H1 (cell line): ENCODE measurements at regions not wholly inside any gene's neighbourhood (a gene's known extent, or its start where the extent isn't known, plus 50 kb on each side); places are given as distances from the start of the nearest gene placed in this dataset.

ENCODE experiments used
- KDM4A ChIP-seq: IDR thresholded peaks from one replicate; pipeline ENCODE4 v1.7.1; 2012; ENCODE audit warnings: low read depth, mild to moderate bottlenecking, moderate library complexity, low read length, inconsistent platforms; ENCODE audit not compliant: severe bottlenecking
- KDM5A ChIP-seq: fragments of 200-600 bp; IDR thresholded peaks from 2 replicates; pipeline ENCODE4 v1.7.1; 2012; ENCODE audit warnings: mild to moderate bottlenecking, low read length, inconsistent platforms, mixed read lengths
- RNF2 ChIP-seq: fragments of 200-900, 300-1000 bp; sonication (generic); IDR thresholded peaks from 2 replicates; pipeline ENCODE4 v1.7.1; 2016; ENCODE audit warnings: borderline replicate concordance, low read depth, mild to moderate bottlenecking, antibody characterized with exemption, low read length; ENCODE audit not compliant: poor library complexity, severe bottlenecking; ENCODE audit errors: missing control alignments
- TAF7 ChIP-seq: optimal IDR thresholded peaks from 2 replicates; pipeline ENCODE3; 2011; ENCODE audit warnings: low read depth, mild to moderate bottlenecking, inconsistent platforms, low read length, moderate library complexity, borderline replicate concordance
- ZNF274 ChIP-seq: IDR thresholded peaks from 2 replicates; pipeline ENCODE4 v1.7.0; 2012; ENCODE audit warnings: low read length, borderline replicate concordance; ENCODE audit errors: extremely low read depth

DNA sequence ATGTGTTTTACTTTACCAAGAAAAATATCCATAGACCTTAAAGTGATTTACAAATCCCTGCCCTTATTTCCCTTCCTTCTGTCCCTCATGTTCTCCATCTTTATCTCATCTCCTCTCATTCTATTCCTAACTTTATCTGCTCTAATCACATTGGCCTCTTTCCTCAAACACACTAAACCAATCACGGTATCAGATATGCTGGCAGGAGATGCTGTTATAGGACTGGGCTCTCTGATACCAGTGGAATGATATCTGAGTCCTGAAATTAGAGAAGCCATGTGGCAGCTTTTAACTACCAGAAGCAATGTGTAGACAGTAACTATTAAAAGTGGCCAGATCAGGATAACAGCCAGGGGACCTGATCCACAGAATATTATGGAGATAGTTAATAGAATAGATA is 49.9 kb upstream of the GIMD1 start (continued):
- no peak for TF ChIP-seq ZNF274
- no peak for TF ChIP-seq TAF7
- TF ChIP-seq KDM4A: no peak
- no peak for TF ChIP-seq KDM5A
- no peak for TF ChIP-seq RNF2
- TF ChIP-seq, all 59 proteins: peak for 0
